Nephron (organoid): ENCODE measurements at regions not wholly inside any gene's neighbourhood (a gene's known extent, or its start where the extent isn't known, plus 50 kb on each side); places are given as distances from the start of the nearest gene placed in this dataset.
"Not testable (repeated sequence)": the region's sequence is repeated elsewhere in the genome, so short reads cannot be mapped to it uniquely, and the experiment has no call there.

ENCODE experiments used
- H3K27ac Mint-ChIP-seq, 3 experiments: 2 replicates each; pipeline ENCODE4 v1.8.0; 2020; ENCODE audit warnings: mixed read lengths in 3 of 3, mild to moderate bottlenecking in 2 of 3, moderate library complexity in 1 of 3
- H3K27me3 Mint-ChIP-seq: 2 replicates; pipeline ENCODE4 v1.8.0; 2021; ENCODE audit warnings: low read depth, mild to moderate bottlenecking, moderate library complexity, mixed read lengths
- H3K36me3 Mint-ChIP-seq: 2 replicates; pipeline ENCODE4 v1.8.0; 2020; ENCODE audit warnings: low read depth, mixed read lengths
- H3K4me1 Mint-ChIP-seq: 2 replicates; pipeline ENCODE4 v1.8.0; 2020; ENCODE audit warnings: mixed read lengths
- H3K4me3 Mint-ChIP-seq, 3 experiments: 2 replicates each; pipeline ENCODE4 v1.8.0; 2020; ENCODE audit warnings: mild to moderate bottlenecking in 3 of 3, mixed read lengths in 3 of 3, moderate library complexity in 2 of 3
- H3K9me3 Mint-ChIP-seq: 2 replicates; pipeline ENCODE4 v1.8.0; 2020; ENCODE audit warnings: mixed read lengths
- CTCF ChIP-seq, 3 experiments: fragments of 200-600 bp; sonication (generic); IDR thresholded peaks; one replicate each; pipeline ENCODE4 v1.5.0; 2021; ENCODE audit warnings: antibody characterized with exemption in 3 of 3; ENCODE audit not compliant: unreplicated experiment in 3 of 3

GRCh38 chr15:31206386-31207181 is 105.1 kb upstream of the TRPM1 start:
- H3K4me3 Mint-ChIP-seq: no peak overlapping the region
- TF ChIP-seq CTCF (IDR thresholded peaks at IDR 0.05; ENCODE audit: unreplicated experiment in 3 of 3): no peak
- H3K4me1 Mint-ChIP-seq: no peaks in the 10 kb centered on the region
- H3K9me3 Mint-ChIP-seq: no peaks in the 10 kb centered on the region
- no peaks in the 10 kb centered on the region for H3K27me3 Mint-ChIP-seq
- no peaks in the 10 kb centered on the region for H3K36me3 Mint-ChIP-seq
- no peak overlapping the region for H3K27ac Mint-ChIP-seq

- no peaks in the 10 kb centered on the region for H3K36me3 Mint-ChIP-seq
- no peaks in the 10 kb centered on the region for H3K9me3 Mint-ChIP-seq
- no peak overlapping the region for H3K27ac Mint-ChIP-seq
- H3K4me1 Mint-ChIP-seq: no peaks in the 10 kb centered on the region
- no peak overlapping the region for H3K4me3 Mint-ChIP-seq
- no peak for TF ChIP-seq CTCF (IDR thresholded peaks at IDR 0.05; ENCODE audit: unreplicated experiment in 3 of 3)
- no peaks in the 10 kb centered on the region for H3K27me3 Mint-ChIP-seq
These were observed 105.7 kb upstream of the TRPM1 start for GRCh38 chr15:31207246-31207645.

GRCh38 chr15:31207861-31208260 is 106.3 kb upstream of the TRPM1 start:
- not testable (repeated sequence) for H3K4me1 Mint-ChIP-seq, H3K4me3 Mint-ChIP-seq, H3K27ac Mint-ChIP-seq, H3K27me3 Mint-ChIP-seq, H3K36me3 Mint-ChIP-seq, H3K9me3 Mint-ChIP-seq

GRCh38 chr15:31208817-31209216 is 107.3 kb upstream of the TRPM1 start:
- Mint-ChIP-seq H3K27ac (no peak overlapping the region), H3K27me3 (no peaks in the 10 kb centered on the region), H3K9me3 (no peaks in the 10 kb centered on the region), H3K4me1 (no peaks in the 10 kb centered on the region), H3K4me3 (no peak overlapping the region), H3K36me3 (no peaks in the 10 kb centered on the region)
- no peak for TF ChIP-seq CTCF (IDR thresholded peaks at IDR 0.05; ENCODE audit: unreplicated experiment in 3 of 3)

- no peak for TF ChIP-seq CTCF (IDR thresholded peaks at IDR 0.05; ENCODE audit: unreplicated experiment in 3 of 3)
- H3K9me3 Mint-ChIP-seq: no peaks in the 10 kb centered on the region
- H3K4me1 Mint-ChIP-seq: peaks cover 4% of the 10 kb centered on the region
- peaks cover under 1% of the 10 kb centered on the region for H3K27me3 Mint-ChIP-seq
- no peak overlapping the region for H3K27ac Mint-ChIP-seq
- no peak overlapping the region for H3K4me3 Mint-ChIP-seq
- no peaks in the 10 kb centered on the region for H3K36me3 Mint-ChIP-seq
These were observed 109.8 kb upstream of the TRPM1 start for GRCh38 chr15:31211353-31211752.

- no peak for TF ChIP-seq CTCF (IDR thresholded peaks at IDR 0.05; ENCODE audit: unreplicated experiment in 3 of 3)
- no peak overlapping the region for H3K4me3 Mint-ChIP-seq
- H3K36me3 Mint-ChIP-seq: no peaks in the 10 kb centered on the region
- peaks cover 5% of the 10 kb centered on the region for H3K27me3 Mint-ChIP-seq
- no peak overlapping the region for H3K27ac Mint-ChIP-seq
- H3K9me3 Mint-ChIP-seq: no peaks in the 10 kb centered on the region
- H3K4me1 Mint-ChIP-seq: peaks cover 4% of the 10 kb centered on the region
These were observed 111.0 kb upstream of the TRPM1 start for GRCh38 chr15:31212326-31213080.
